Natural killer cell treated with Interleukin-12 subunit alpha and Interleukin-12 subunit beta and Interleukin-15 and Interleukin-18, amount 100 ng/mL, for 72 hours (primary cell): ENCODE measurements at regions not wholly inside any gene's neighbourhood (a gene's known extent, or its start where the extent isn't known, plus 50 kb on each side); places are given as distances from the start of the nearest gene placed in this dataset.

Source experiments
- ATAC-seq, 2 donors: fragments of 150-1000 bp; cut with Tn5 transposase in 1 of 2; sonication (Bioruptor Pico), chemical (Tn5 transposase) in 1 of 2; 2 replicates each; pipeline ENCODE4 v1.10.0; 2021
- DNase-seq: peaks from one replicate; pipeline ENCODE4 v3.0.0; 2022; ENCODE audit warnings: low spot score
- H3K27ac Mint-ChIP-seq, 2 donors: 1 replicate in 1 of 2; 2 replicates in 1 of 2; pipeline ENCODE4 v1.8.0; 2022; ENCODE audit warnings: mixed read lengths in 2 of 2, mild to moderate bottlenecking in 1 of 2, moderate library complexity in 1 of 2
- H3K27me3 Mint-ChIP-seq, 2 donors: 1 replicate in 1 of 2; 2 replicates in 1 of 2; pipeline ENCODE4 v1.8.0; 2022; ENCODE audit warnings: mixed read lengths in 2 of 2
- H3K36me3 Mint-ChIP-seq: one replicate; pipeline ENCODE4 v1.8.0; 2022; ENCODE audit warnings: mixed read lengths
- H3K4me1 Mint-ChIP-seq, 2 donors: 1 replicate in 1 of 2; 2 replicates in 1 of 2; pipeline ENCODE4 v1.8.0; 2022; ENCODE audit warnings: low read depth in 2 of 2, mixed read lengths in 2 of 2, mild to moderate bottlenecking in 1 of 2
- H3K4me3 Mint-ChIP-seq: one replicate; pipeline ENCODE4 v1.8.0; 2022; ENCODE audit warnings: mixed read lengths
- H3K9me3 Mint-ChIP-seq: 2 replicates; pipeline ENCODE4 v1.8.0; 2022; ENCODE audit warnings: mixed read lengths

GRCh38 chr4:32321421-32321820, 1601.3 kb downstream of the PCDH7 start:
- Mint-ChIP-seq H3K36me3 (peaks cover 14% of the 10 kb centered on the region), H3K27me3 (no peaks in the 10 kb centered on the region), H3K27ac (no peak overlapping the region), H3K4me3 (no peak overlapping the region), H3K9me3 (peaks cover 30% of the 10 kb centered on the region), H3K4me1 (no peaks in the 10 kb centered on the region)
- ATAC-seq (no peak), DNase-seq (no peak)

- Mint-ChIP-seq H3K36me3 (peaks cover 10% of the 10 kb centered on the region), H3K4me1 (no peaks in the 10 kb centered on the region), H3K9me3 (peaks cover 7% of the 10 kb centered on the region), H3K4me3 (no peak overlapping the region), H3K27ac (no peak overlapping the region), H3K27me3 (no peaks in the 10 kb centered on the region)
- no peak for DNase-seq
- ATAC-seq: no peak
Observed at GRCh38 chr4:32334759-32335158, 1614.6 kb downstream of the PCDH7 start.

GRCh38 chr4:32337403-32337802, 1617.2 kb downstream of the PCDH7 start:
- ATAC-seq (no peak), DNase-seq (no peak)
- H3K36me3 Mint-ChIP-seq: peaks cover 4% of the 10 kb centered on the region
- no peak overlapping the region for H3K4me3 Mint-ChIP-seq
- H3K4me1 Mint-ChIP-seq: no peaks in the 10 kb centered on the region
- H3K9me3 Mint-ChIP-seq: peaks cover 13% of the 10 kb centered on the region
- no peaks in the 10 kb centered on the region for H3K27me3 Mint-ChIP-seq
- H3K27ac Mint-ChIP-seq: no peak overlapping the region

- H3K4me1 Mint-ChIP-seq: no peaks in the 10 kb centered on the region
- no peaks in the 10 kb centered on the region for H3K27me3 Mint-ChIP-seq
- peaks cover 15% of the 10 kb centered on the region for H3K9me3 Mint-ChIP-seq
- no peak overlapping the region for H3K27ac Mint-ChIP-seq
- no peak overlapping the region for H3K4me3 Mint-ChIP-seq
- no peak for DNase-seq
- ATAC-seq: no peak
- peaks cover 3% of the 10 kb centered on the region for H3K36me3 Mint-ChIP-seq
Observed at GRCh38 chr4:32340591-32340990, 1620.4 kb downstream of the PCDH7 start.

GRCh38 chr4:32341342-32341741, 1621.2 kb downstream of the PCDH7 start:
- Mint-ChIP-seq H3K4me1 (no peaks in the 10 kb centered on the region), H3K27me3 (no peaks in the 10 kb centered on the region), H3K4me3 (no peak overlapping the region), H3K9me3 (peaks cover 17% of the 10 kb centered on the region), H3K36me3 (no peaks in the 10 kb centered on the region), H3K27ac (no peak overlapping the region)
- ATAC-seq (no peak), DNase-seq (no peak)

- no peaks in the 10 kb centered on the region for H3K36me3 Mint-ChIP-seq
- DNase-seq (no peak), ATAC-seq (no peak)
- H3K27me3 Mint-ChIP-seq: no peaks in the 10 kb centered on the region
- no peaks in the 10 kb centered on the region for H3K4me1 Mint-ChIP-seq
- no peak overlapping the region for H3K4me3 Mint-ChIP-seq
- H3K27ac Mint-ChIP-seq: no peak overlapping the region
- peaks cover 16% of the 10 kb centered on the region for H3K9me3 Mint-ChIP-seq
Observed at GRCh38 chr4:32342054-32342453, 1621.9 kb downstream of the PCDH7 start.

GRCh38 chr4:32349026-32349425, 1628.9 kb downstream of the PCDH7 start:
- Mint-ChIP-seq H3K27me3 (no peaks in the 10 kb centered on the region), H3K4me3 (no peak overlapping the region), H3K9me3 (peaks cover 16% of the 10 kb centered on the region), H3K27ac (no peak overlapping the region), H3K4me1 (no peaks in the 10 kb centered on the region), H3K36me3 (no peaks in the 10 kb centered on the region)
- DNase-seq: no peak
- ATAC-seq: no peak

GRCh38 chr4:32374206-32374605, 1654.0 kb downstream of the PCDH7 start:
- Mint-ChIP-seq H3K9me3 (peaks cover 5% of the 10 kb centered on the region), H3K4me3 (no peak overlapping the region), H3K27me3 (no peaks in the 10 kb centered on the region), H3K36me3 (no peaks in the 10 kb centered on the region), H3K4me1 (no peaks in the 10 kb centered on the region), H3K27ac (no peak overlapping the region)
- DNase-seq (no peak), ATAC-seq (no peak)

GRCh38 chr4:32393806-32394205, 1673.6 kb downstream of the PCDH7 start:
- H3K4me1 Mint-ChIP-seq: no peaks in the 10 kb centered on the region
- no peaks in the 10 kb centered on the region for H3K27me3 Mint-ChIP-seq
- H3K4me3 Mint-ChIP-seq: no peak overlapping the region

GRCh38 chr4:32394255-32394654, 1674.1 kb downstream of the PCDH7 start:
- Mint-ChIP-seq H3K9me3 (peaks cover 10% of the 10 kb centered on the region), H3K36me3 (no peaks in the 10 kb centered on the region), H3K27ac (no peak overlapping the region), H3K27me3 (no peaks in the 10 kb centered on the region), H3K4me3 (no peak overlapping the region), H3K4me1 (no peaks in the 10 kb centered on the region)
- ATAC-seq (no peak), DNase-seq (no peak)

More at GRCh38 chr4:32393806-32394205, 1673.6 kb downstream of the PCDH7 start:
- DNase-seq (no peak), ATAC-seq (no peak)
- Mint-ChIP-seq H3K36me3 (no peaks in the 10 kb centered on the region), H3K9me3 (peaks cover 11% of the 10 kb centered on the region), H3K27ac (no peak overlapping the region)

GRCh38 chr4:32396507-32397070, 1676.4 kb downstream of the PCDH7 start:
- Mint-ChIP-seq H3K27me3 (no peaks in the 10 kb centered on the region), H3K36me3 (no peaks in the 10 kb centered on the region), H3K4me1 (no peaks in the 10 kb centered on the region), H3K4me3 (no peak overlapping the region), H3K27ac (no peak overlapping the region), H3K9me3 (peaks cover 13% of the 10 kb centered on the region)
- DNase-seq: no peak
- no peak for ATAC-seq

GRCh38 chr4:32400870-32401269, 1680.7 kb downstream of the PCDH7 start:
- Mint-ChIP-seq H3K4me1 (no peaks in the 10 kb centered on the region), H3K36me3 (no peaks in the 10 kb centered on the region), H3K4me3 (no peak overlapping the region), H3K27ac (no peak overlapping the region), H3K27me3 (no peaks in the 10 kb centered on the region), H3K9me3 (peaks cover 10% of the 10 kb centered on the region)
- ATAC-seq: no peak
- DNase-seq: no peak

- no peak overlapping the region for H3K4me3 Mint-ChIP-seq
- no peaks in the 10 kb centered on the region for H3K4me1 Mint-ChIP-seq
- H3K27me3 Mint-ChIP-seq: no peaks in the 10 kb centered on the region
- no peak for ATAC-seq
- H3K9me3 Mint-ChIP-seq: peaks cover 21% of the 10 kb centered on the region
- peaks cover 10% of the 10 kb centered on the region for H3K36me3 Mint-ChIP-seq
- no peak for DNase-seq
- no peak overlapping the region for H3K27ac Mint-ChIP-seq
Observed at GRCh38 chr4:32417113-32417704, 1697.0 kb downstream of the PCDH7 start.

GRCh38 chr4:32423267-32423666, 1703.1 kb downstream of the PCDH7 start:
- DNase-seq (no peak), ATAC-seq (no peak)
- Mint-ChIP-seq H3K4me1 (no peaks in the 10 kb centered on the region), H3K4me3 (no peak overlapping the region), H3K27me3 (no peaks in the 10 kb centered on the region), H3K27ac (no peak overlapping the region), H3K9me3 (peaks cover 20% of the 10 kb centered on the region), H3K36me3 (peaks cover 24% of the 10 kb centered on the region)

GRCh38 chr4:32425243-32425642, 1705.1 kb downstream of the PCDH7 start:
- H3K9me3 Mint-ChIP-seq: peaks cover 15% of the 10 kb centered on the region
- peaks cover 18% of the 10 kb centered on the region for H3K36me3 Mint-ChIP-seq
- no peaks in the 10 kb centered on the region for H3K27me3 Mint-ChIP-seq
- DNase-seq: no peak
- no peaks in the 10 kb centered on the region for H3K4me1 Mint-ChIP-seq
- no peak overlapping the region for H3K27ac Mint-ChIP-seq
- ATAC-seq: no peak
- H3K4me3 Mint-ChIP-seq: no peak overlapping the region
